ENCODE measurements at regions not wholly inside any gene's neighbourhood (a gene's known extent, or its start where the extent isn't known, plus 50 kb on each side); places are given as distances from the start of the nearest gene placed in this dataset.

DNA sequence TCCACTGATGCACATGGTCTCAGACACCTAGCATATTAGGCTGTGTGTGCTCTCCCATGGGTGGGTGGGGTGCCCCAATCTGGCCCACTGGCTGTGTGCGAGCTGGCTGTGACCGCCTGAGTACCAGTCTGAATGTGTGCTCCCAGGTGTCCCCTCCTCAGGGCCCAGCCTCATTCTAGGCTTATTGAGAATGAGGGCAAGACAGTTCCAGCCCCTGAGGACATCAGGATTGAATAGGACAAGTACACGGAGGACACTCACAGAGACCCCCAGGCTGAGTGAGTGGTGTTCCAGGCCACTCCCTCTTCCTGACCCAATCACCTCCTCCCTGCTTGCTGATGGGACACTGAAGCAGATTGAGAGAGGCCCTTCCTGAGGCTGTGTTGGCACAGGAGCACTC, 116.1 kb upstream of the RAB6C start:
- TF ChIP-seq, protein P1, sequence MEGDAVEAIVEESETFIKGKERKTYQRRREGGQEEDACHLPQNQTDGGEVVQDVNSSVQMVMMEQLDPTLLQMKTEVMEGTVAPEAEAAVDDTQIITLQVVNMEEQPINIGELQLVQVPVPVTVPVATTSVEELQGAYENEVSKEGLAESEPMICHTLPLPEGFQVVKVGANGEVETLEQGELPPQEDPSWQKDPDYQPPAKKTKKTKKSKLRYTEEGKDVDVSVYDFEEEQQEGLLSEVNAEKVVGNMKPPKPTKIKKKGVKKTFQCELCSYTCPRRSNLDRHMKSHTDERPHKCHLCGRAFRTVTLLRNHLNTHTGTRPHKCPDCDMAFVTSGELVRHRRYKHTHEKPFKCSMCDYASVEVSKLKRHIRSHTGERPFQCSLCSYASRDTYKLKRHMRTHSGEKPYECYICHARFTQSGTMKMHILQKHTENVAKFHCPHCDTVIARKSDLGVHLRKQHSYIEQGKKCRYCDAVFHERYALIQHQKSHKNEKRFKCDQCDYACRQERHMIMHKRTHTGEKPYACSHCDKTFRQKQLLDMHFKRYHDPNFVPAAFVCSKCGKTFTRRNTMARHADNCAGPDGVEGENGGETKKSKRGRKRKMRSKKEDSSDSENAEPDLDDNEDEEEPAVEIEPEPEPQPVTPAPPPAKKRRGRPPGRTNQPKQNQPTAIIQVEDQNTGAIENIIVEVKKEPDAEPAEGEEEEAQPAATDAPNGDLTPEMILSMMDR (IDR thresholded peaks at IDR 0.05): no peak
- TF ChIP-seq POLR2A (IDR thresholded peaks at IDR 0.05): no peak

Data from prostate gland (tissue), 2 donors.